Heart right ventricle (tissue), 16 donors: ENCODE measurements at regions not wholly inside any gene's neighbourhood (a gene's known extent, or its start where the extent isn't known, plus 50 kb on each side); places are given as distances from the start of the nearest gene placed in this dataset.

ENCODE experiments used
- ATAC-seq, 8 donors: fragments of 200-7000 bp; cut with Tn5 transposase; one replicate each; pipeline ENCODE4 v1.9.1; 2020; ENCODE audit warnings: mild to moderate bottlenecking in 8 of 8, moderate library complexity in 8 of 8, moderate number of reproducible peaks in 1 of 8
- DNase-seq, 2 donors: peaks; one replicate each; pipeline ENCODE4 v3.0.0-alpha.2; 2020
- H3K27ac ChIP-seq, 10 donors: fragments of 200-600 bp; sonication (generic) in 2 of 10; one replicate each; pipeline versions ENCODE4 v1.5.0 to v1.8.0; 2020 to 2022; ENCODE audit warnings: mild to moderate bottlenecking in 3 of 10
- H3K27me3 ChIP-seq, 7 donors: fragments of 200-600 bp; one replicate each; pipeline ENCODE4 v1.8.0; 2021 to 2022; ENCODE audit warnings: mild to moderate bottlenecking in 2 of 7
- H3K36me3 ChIP-seq, 9 donors: fragments of 200-600 bp; sonication (generic) in 1 of 9; one replicate each; pipeline versions ENCODE4 v1.5.0 to v1.8.0; 2020 to 2022; ENCODE audit warnings: mild to moderate bottlenecking in 2 of 9
- H3K4me1 ChIP-seq, 9 donors: fragments of 200-600 bp; sonication (generic) in 1 of 9; one replicate each; pipeline versions ENCODE4 v1.5.0 to v1.8.0; 2020 to 2022; ENCODE audit warnings: mild to moderate bottlenecking in 4 of 9
- H3K4me3 ChIP-seq, 10 donors: fragments of 200-600 bp; sonication (generic) in 2 of 10; one replicate each; pipeline versions ENCODE4 v1.5.0 to v1.8.0; 2020 to 2022; ENCODE audit warnings: mild to moderate bottlenecking in 7 of 10, moderate library complexity in 2 of 10
- H3K9me3 ChIP-seq, 11 donors: fragments of 200-600 bp in 10 of 11; sonication (generic) in 2 of 11; one replicate each; pipeline versions ENCODE4 v1.5.0 to v1.8.0; 2013 to 2022; ENCODE audit warnings: mild to moderate bottlenecking in 2 of 11, control low read depth in 1 of 11, moderate library complexity in 1 of 11
- WGBS, 2 donors: extraction: QIAGEN DNeasy Blood & Tissue Kit; methylation state at CpG; one replicate each; pipeline ENCODE4 v1.1.7; 2013; ENCODE audit warnings: inconsistent platforms in 1 of 2; 5-methylcytosine and 5-hydroxymethylcytosine counted together
- intact Hi-C, 10 donors: fragments of 100-400 bp; cut with DNase I; formaldehyde crosslinking; loops; one replicate each; pipeline versions ENCODE4 v1.11.1 to v1.14.2; 2022
- TF ChIP-seq, protein P1 (sequence below), 9 donors: fragments of 200-600 bp; sonication (generic) in 2 of 9; IDR thresholded peaks; one replicate each; pipeline versions ENCODE4 v1.5.0 to v1.8.0; 2021 to 2022; ENCODE audit warnings: antibody characterized with exemption in 9 of 9, mild to moderate bottlenecking in 5 of 9, moderate library complexity in 1 of 9
- donor health status: Arrhythmogenic right ventricular cardiomyopathy.
- donor health status: ischemic (EF 13 %, LVEDD 7.1; RV severe dilation, severe dysfunction).
- donor health status: healthy with polysubstance abuse.
- donor health status: DM: no; HTN: yes; CAD: no.
- donor health status: DM: no; HTN: no; CAD: no.
- donor health status: ischemic (EF 25% LVEDD 6.9; RV normal size, moderate dysfunction).
- donor health status: ischemic (EF 25% LVEDD 5.7; RV mildly dilated, moderate dysfunction).
- donor health status: healthy.
- donor health status: DM: yes; HTN: yes; CAD: no.
- donor health status: Ischemic cardiomyopathy.
- donor health status: ischemic (EF 35%, LVEDD 5.7; RV mildly dilated, moderate dysfunction).
- donor health status: nonischemic (EF 11% LVEDD 7.7; RV severe dilation, severe dysfunction).
- donor health status: DM: yes; HTN: yes; CAD: no.
- donor health status: PGD.
- donor health status: ischemic (EF 29% LVEDD 5.4; RV normal size, mild dysfunction).
- donor health status: nonischemic (EF 23%, LVEDD 6.1; RV moderate dilation, normal function).

DNA sequence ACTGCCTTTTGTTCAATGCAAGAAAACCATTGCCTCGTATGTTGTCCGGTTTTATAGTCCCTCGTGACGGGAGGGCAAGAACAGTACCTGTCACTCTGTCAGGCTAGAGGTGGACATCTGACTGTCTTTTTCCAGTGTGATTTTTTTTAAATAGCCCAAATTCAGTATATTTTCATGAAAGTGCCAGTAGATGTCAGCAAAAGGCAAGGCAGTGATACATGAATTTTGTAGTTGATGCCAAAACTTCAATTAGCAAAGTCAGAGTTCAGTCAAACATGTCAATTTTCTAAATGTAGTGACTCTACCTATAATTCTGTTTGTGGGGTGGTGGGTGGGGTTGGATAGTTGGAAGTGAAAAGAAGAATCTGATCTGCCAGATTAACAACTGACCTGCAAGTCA lies 296.0 kb upstream of the MC4R start:
- Histone ChIP-seq H3K4me3 (no peak overlapping the region), H3K36me3 (no peaks in the 10 kb centered on the region), H3K27me3 (no peaks in the 10 kb centered on the region), H3K9me3 (no peaks in the 10 kb centered on the region), H3K4me1 (no peaks in the 10 kb centered on the region), H3K27ac (no peak overlapping the region)
- TF ChIP-seq, protein P1, sequence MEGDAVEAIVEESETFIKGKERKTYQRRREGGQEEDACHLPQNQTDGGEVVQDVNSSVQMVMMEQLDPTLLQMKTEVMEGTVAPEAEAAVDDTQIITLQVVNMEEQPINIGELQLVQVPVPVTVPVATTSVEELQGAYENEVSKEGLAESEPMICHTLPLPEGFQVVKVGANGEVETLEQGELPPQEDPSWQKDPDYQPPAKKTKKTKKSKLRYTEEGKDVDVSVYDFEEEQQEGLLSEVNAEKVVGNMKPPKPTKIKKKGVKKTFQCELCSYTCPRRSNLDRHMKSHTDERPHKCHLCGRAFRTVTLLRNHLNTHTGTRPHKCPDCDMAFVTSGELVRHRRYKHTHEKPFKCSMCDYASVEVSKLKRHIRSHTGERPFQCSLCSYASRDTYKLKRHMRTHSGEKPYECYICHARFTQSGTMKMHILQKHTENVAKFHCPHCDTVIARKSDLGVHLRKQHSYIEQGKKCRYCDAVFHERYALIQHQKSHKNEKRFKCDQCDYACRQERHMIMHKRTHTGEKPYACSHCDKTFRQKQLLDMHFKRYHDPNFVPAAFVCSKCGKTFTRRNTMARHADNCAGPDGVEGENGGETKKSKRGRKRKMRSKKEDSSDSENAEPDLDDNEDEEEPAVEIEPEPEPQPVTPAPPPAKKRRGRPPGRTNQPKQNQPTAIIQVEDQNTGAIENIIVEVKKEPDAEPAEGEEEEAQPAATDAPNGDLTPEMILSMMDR (IDR thresholded peaks at IDR 0.05) = peak in 4 of 9 donors; percentile 4 to 24 (median 6)
- intact Hi-C loops = no loop called here
- no peak for DNase-seq
- 88 to 94% methylated on average over 4 of the region's 4 CpGs for WGBS, 2 donors
- ATAC-seq = no peak

DNA sequence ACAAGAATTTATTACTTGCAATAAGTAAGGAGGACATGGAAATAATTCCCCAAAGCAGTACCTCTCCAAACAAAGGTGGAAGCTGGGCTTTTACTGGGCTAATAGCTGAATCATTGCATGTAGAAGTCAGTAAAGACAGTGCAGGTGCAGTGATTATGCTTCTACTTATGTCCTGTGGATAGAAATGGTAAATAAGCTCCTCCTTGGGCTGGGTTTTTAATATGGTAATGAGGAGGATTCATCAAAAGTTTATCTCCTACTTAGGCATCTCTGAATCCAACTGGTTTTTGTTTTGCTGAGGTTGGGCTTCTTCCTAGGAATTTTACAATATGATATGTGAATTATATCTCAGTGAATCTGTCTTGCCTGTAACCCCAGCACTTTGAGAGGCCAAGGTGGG lies 297.4 kb upstream of the MC4R start:
- no peaks in the 10 kb centered on the region for H3K4me1 ChIP-seq
- H3K4me3 ChIP-seq = no peak overlapping the region
- no peaks in the 10 kb centered on the region for H3K27me3 ChIP-seq
- intact Hi-C loops = no loop called here
- H3K36me3 ChIP-seq = no peaks in the 10 kb centered on the region
- no peaks in the 10 kb centered on the region for H3K9me3 ChIP-seq
- DNase-seq = no peak
- TF ChIP-seq, protein P1 (IDR thresholded peaks at IDR 0.05) = no peak
- no peak overlapping the region for H3K27ac ChIP-seq
- no peak for ATAC-seq

DNA sequence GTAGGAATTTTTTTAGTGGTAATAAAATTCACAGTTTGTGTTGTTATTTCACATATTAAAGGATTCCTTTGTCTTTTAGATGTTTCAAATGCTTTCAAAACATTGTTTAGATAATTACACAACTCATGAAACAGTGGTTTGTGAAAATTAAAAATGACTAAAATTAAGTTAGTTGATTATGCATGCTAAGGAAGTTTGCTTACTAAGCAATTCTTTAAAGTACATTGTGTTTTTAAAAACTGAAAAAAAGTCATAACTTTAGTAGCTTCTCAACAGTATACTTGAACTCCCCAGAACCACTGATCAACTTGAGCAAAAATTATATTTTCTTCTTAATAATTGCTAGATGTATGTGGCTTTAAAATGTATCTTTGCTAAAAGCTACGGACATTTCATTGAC lies 298.4 kb upstream of the MC4R start:
- TF ChIP-seq, protein P1 (IDR thresholded peaks at IDR 0.05) = no peak
- WGBS, 2 donors = 82 to 88% methylated on average over 1 of the region's 1 CpG
- DNase-seq (no peak), ATAC-seq (no peak)
- no peak overlapping the region for H3K27ac ChIP-seq
- no peaks in the 10 kb centered on the region for H3K9me3 ChIP-seq
- intact Hi-C loops = no loop called here
- no peaks in the 10 kb centered on the region for H3K27me3 ChIP-seq
- no peak overlapping the region for H3K4me3 ChIP-seq
- H3K36me3 ChIP-seq = no peaks in the 10 kb centered on the region
- H3K4me1 ChIP-seq = no peaks in the 10 kb centered on the region

DNA sequence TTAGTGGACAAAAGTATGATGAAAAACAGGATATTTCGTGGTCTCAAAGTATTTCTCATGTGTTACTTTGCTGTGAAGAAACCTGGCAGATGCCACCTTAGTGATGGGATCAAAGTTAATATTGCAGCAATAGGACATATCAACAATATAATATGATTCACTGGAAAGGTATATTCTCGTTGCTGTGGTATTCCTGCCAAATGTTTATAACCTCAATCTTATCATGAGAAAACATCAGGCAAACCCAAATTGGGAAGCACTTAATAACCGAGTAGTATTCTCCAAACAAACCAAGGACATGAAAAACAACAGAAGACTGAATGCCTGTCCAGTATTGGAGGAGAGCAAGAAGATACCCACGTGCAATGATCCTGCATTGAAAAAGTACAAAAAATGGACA lies 302.6 kb upstream of the MC4R start:
- intact Hi-C loops = no loop called here
- H3K27ac ChIP-seq = no peak overlapping the region
- H3K36me3 ChIP-seq = no peaks in the 10 kb centered on the region
- TF ChIP-seq, protein P1 (IDR thresholded peaks at IDR 0.05) = no peak
- WGBS, 2 donors = 54 to 63% methylated on average over 4 of the region's 4 CpGs
- H3K9me3 ChIP-seq = no peaks in the 10 kb centered on the region
- H3K4me3 ChIP-seq = no peak overlapping the region
- DNase-seq (no peak), ATAC-seq (no peak)
- peaks cover 0 to 11% (median 0%) of the 10 kb centered on the region in 7 donors for H3K27me3 ChIP-seq
- H3K4me1 ChIP-seq = no peaks in the 10 kb centered on the region

DNA sequence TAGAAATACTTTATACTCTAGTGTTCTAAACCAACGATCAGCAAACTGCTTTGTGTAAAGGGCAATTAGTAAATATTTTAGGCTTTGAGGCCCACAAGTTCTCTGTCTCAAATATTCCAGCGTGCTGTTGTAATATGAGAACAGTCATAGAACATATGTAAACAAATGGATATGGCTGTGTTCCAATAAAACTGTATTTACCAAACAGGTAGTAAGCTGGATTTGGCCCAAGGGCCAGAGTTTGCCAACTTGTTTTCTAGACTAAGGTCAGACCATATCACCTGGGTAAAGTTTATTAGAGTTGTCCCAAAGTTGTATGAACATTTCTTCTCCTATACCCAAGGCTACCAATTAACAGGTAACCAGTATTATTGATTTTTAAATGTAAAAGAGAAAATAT lies 303.2 kb upstream of the MC4R start:
- DNase-seq = no peak
- Histone ChIP-seq H3K36me3 (no peaks in the 10 kb centered on the region), H3K27ac (no peak overlapping the region), H3K9me3 (no peaks in the 10 kb centered on the region), H3K4me1 (no peaks in the 10 kb centered on the region), H3K27me3 (peaks cover 0 to 11% (median 0%) of the 10 kb centered on the region in 7 donors), H3K4me3 (no peak overlapping the region)
- TF ChIP-seq, protein P1 (IDR thresholded peaks at IDR 0.05) = no peak
- ATAC-seq = no peak
- whole genome bisulfite sequencing, 2 donors = 82 to 83% methylated on average over 2 of the region's 2 CpGs
- intact Hi-C loops = no loop called here
